Sciatic nerve (tissue), 2 donors: ENCODE measurements at regions not wholly inside any gene's neighbourhood (a gene's known extent, or its start where the extent isn't known, plus 50 kb on each side); places are given as distances from the start of the nearest gene placed in this dataset.
"Not testable (repeated sequence)": the region's sequence is repeated elsewhere in the genome, so short reads cannot be mapped to it uniquely, and the experiment has no call there.

ENCODE experiments used
- ATAC-seq: fragments of 200-7000 bp; cut with Tn5 transposase; one replicate; pipeline ENCODE4 v1.9.1; 2020; ENCODE audit warnings: mild to moderate bottlenecking, moderate library complexity
- DNase-seq: peaks from one replicate; pipeline ENCODE4 v3.0.0-alpha.2; 2020; ENCODE audit warnings: low spot score
- intact Hi-C: fragments of 100-400 bp; cut with DNase I; formaldehyde crosslinking; loops from one replicate; pipeline ENCODE4 v1.14.2; 2022
- donor health status: DM: no; HTN: no; CAD: no.
- donor health status: DM: no; HTN: no; CAD: no.

GRCh38 chr14:34319140-34319539 is 142.9 kb downstream of the SPTSSA start:
- DNase-seq (no peak), ATAC-seq (no peak)
- intact Hi-C loops, result no loop called here

GRCh38 chr14:34318014-34318413 is 144.0 kb downstream of the SPTSSA start:
- ATAC-seq (no peak), DNase-seq (no peak)
- intact Hi-C loops, result no loop called here

GRCh38 chr14:34310724-34311123 is 151.3 kb downstream of the SPTSSA start:
- DNase-seq, result no peak
- ATAC-seq, result no peak
- intact Hi-C loops, result no loop called here

- intact Hi-C loops, result no loop called here
- ATAC-seq, result no peak
- DNase-seq, result no peak
Measured at GRCh38 chr14:34303811-34304210, 158.2 kb downstream of the SPTSSA start.

- ATAC-seq, result peak; percentile 63
- intact Hi-C loops, result no loop called here
Measured at GRCh38 chr14:34302654-34303053, 159.4 kb downstream of the SPTSSA start.

GRCh38 chr14:34300882-34301734 is 160.9 kb downstream of the SPTSSA start:
- intact Hi-C loops, result no loop called here
- no peak for ATAC-seq
- no peak for DNase-seq

More at GRCh38 chr14:34302654-34303053, 159.4 kb downstream of the SPTSSA start:
- no peak for DNase-seq

- no peak for ATAC-seq
- intact Hi-C loops, result no loop called here
- DNase-seq, result no peak
Measured at GRCh38 chr14:34300330-34300729, 161.7 kb downstream of the SPTSSA start.

- intact Hi-C loops, result no loop called here
- DNase-seq, result no peak
Measured at GRCh38 chr14:34299360-34299759, 162.7 kb downstream of the SPTSSA start.

GRCh38 chr14:34297786-34298520 is 164.1 kb downstream of the SPTSSA start:
- intact Hi-C loops, result no loop called here
- no peak for ATAC-seq
- DNase-seq, result no peak

More at GRCh38 chr14:34299360-34299759, 162.7 kb downstream of the SPTSSA start:
- no peak for ATAC-seq

- intact Hi-C loops, result no loop called here
- ATAC-seq (no peak), DNase-seq (no peak)
Measured at GRCh38 chr14:34283590-34283989, 178.4 kb downstream of the SPTSSA start.

- ATAC-seq, result no peak
- no peak for DNase-seq
- intact Hi-C loops, result no loop called here
Measured at GRCh38 chr14:34277191-34277590, 184.8 kb downstream of the SPTSSA start.

- ATAC-seq (no peak), DNase-seq (no peak)
- intact Hi-C loops, result no loop called here
Measured at GRCh38 chr14:34275530-34275929, 186.5 kb downstream of the SPTSSA start.

GRCh38 chr14:34275078-34275477 is 187.0 kb downstream of the SPTSSA start:
- DNase-seq (no peak), ATAC-seq (no peak)
- intact Hi-C loops, result no loop called here

GRCh38 chr14:34273716-34274115 is 188.3 kb downstream of the SPTSSA start:
- intact Hi-C loops, ATAC-seq, DNase-seq: not testable (repeated sequence)

- no peak for ATAC-seq
Measured at GRCh38 chr14:34270361-34270760, 191.7 kb downstream of the SPTSSA start.

GRCh38 chr14:34266344-34266743 is 195.7 kb downstream of the SPTSSA start:
- no peak for ATAC-seq
- intact Hi-C loops, result no loop called here
- no peak for DNase-seq

More at GRCh38 chr14:34270361-34270760, 191.7 kb downstream of the SPTSSA start:
- DNase-seq, result no peak
- intact Hi-C loops, result no loop called here

GRCh38 chr14:34262127-34262910 is 199.7 kb downstream of the SPTSSA start:
- no peak for DNase-seq
- ATAC-seq, result no peak
- intact Hi-C loops, result no loop called here

GRCh38 chr14:34259996-34260395 is 202.0 kb downstream of the SPTSSA start:
- ATAC-seq (no peak), DNase-seq (no peak)
- intact Hi-C loops, result no loop called here

- no peak for DNase-seq
- ATAC-seq, result no peak
- intact Hi-C loops, result no loop called here
Measured at GRCh38 chr14:34258318-34258717, 203.7 kb downstream of the SPTSSA start.
